Body of pancreas (tissue), 4 donors: ENCODE measurements at regions not wholly inside any gene's neighbourhood (a gene's known extent, or its start where the extent isn't known, plus 50 kb on each side); places are given as distances from the start of the nearest gene placed in this dataset.

ENCODE experiments used
- ATAC-seq: fragments of 150-250 bp; one replicate; pipeline ENCODE4 v1.9.1; 2016
- DNase-seq, 4 donors: peaks; one replicate each; pipeline ENCODE4 v3.0.0-alpha.2; 2019
- H3K27ac ChIP-seq, 4 donors: fragments of 200-600 bp; sonication (generic); 1 replicate in 3 of 4; 2 replicates in 1 of 4; pipeline versions ENCODE4 v1.5.1 to v1.6.1; 2016 to 2019; ENCODE audit warnings: mild to moderate bottlenecking in 1 of 4, mixed read lengths in 1 of 4, moderate library complexity in 1 of 4
- H3K27me3 ChIP-seq, 2 donors: fragments of 200-600 bp; sonication (generic); one replicate each; pipeline ENCODE4 v1.6.0; 2016; ENCODE audit warnings: mild to moderate bottlenecking in 1 of 2
- H3K36me3 ChIP-seq, 2 donors: fragments of 200-600 bp; sonication (generic); replicated peaks in 1 of 2; 2 replicates each; pipeline ENCODE4 v1.5.1; 2016; ENCODE audit warnings: low read depth in 2 of 2; ENCODE audit not compliant: insufficient read depth in 1 of 2
- H3K4me1 ChIP-seq: fragments of 200-600 bp; sonication (generic); one replicate; pipeline ENCODE4 v1.6.0; 2016
- H3K4me3 ChIP-seq, 2 donors: fragments of 200-600 bp; sonication (generic); 1 replicate in 1 of 2; 2 replicates in 1 of 2; pipeline ENCODE4 v1.5.1; 2016 to 2019
- H3K9me3 ChIP-seq, 3 donors: fragments of 200-600 bp; sonication (generic); 1 replicate in 2 of 3; 2 replicates in 1 of 3; pipeline ENCODE4 v1.5.1; 2016
- POLR2A ChIP-seq, 3 donors: fragments of 450-650 bp; IDR thresholded peaks; one replicate each; pipeline ENCODE4 v1.6.1; 2016; ENCODE audit warnings: antibody characterized with exemption in 3 of 3, mild to moderate bottlenecking in 2 of 3
- WGBS, 2 donors: methylation state at CpG; one replicate each; pipeline ENCODE4 v1.1.5; 2017; 5-methylcytosine and 5-hydroxymethylcytosine counted together
- intact Hi-C: fragments of 100-400 bp; cut with DNase I; formaldehyde crosslinking; loops from one replicate; pipeline ENCODE4 v1.15.1; 2023
- TF ChIP-seq, protein P1 (sequence below), 7 experiments: fragments of 450-650 bp in 4 of 7; fragments of 200-600 bp in 3 of 7; sonication (generic) in 3 of 7; IDR thresholded peaks; one replicate each; pipeline ENCODE4 v1.5.1; 2016 to 2019; ENCODE audit warnings: antibody characterized with exemption in 7 of 7

DNA sequence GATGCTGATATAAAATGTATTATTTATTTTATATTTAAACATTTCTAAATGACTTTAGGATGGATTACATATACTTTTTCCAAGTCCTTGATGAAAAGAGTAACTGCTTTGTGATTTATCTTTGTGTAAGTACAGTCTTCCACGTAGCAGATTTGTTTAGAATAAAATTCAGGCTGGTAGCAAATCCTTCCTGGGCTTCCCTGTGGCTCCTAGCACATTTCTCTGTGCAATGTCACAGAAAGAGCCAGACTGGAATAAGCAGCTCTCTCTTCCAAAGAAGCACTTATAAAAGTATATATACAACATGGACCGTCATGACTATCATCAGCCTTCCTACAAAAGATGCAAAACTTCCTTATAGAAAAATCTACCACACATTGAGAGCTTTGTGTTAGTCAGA is 388.6 kb downstream of the ACTL7B start:
- ATAC-seq (no peak), DNase-seq (no peak)
- H3K9me3 ChIP-seq: no peaks in the 10 kb centered on the region
- no peak overlapping the region for H3K4me3 ChIP-seq
- H3K36me3 ChIP-seq: no peaks in the 10 kb centered on the region
- H3K27ac ChIP-seq: no peak overlapping the region
- H3K27me3 ChIP-seq: no peaks in the 10 kb centered on the region
- intact Hi-C loops: no loop called here
- TF ChIP-seq, protein P1, sequence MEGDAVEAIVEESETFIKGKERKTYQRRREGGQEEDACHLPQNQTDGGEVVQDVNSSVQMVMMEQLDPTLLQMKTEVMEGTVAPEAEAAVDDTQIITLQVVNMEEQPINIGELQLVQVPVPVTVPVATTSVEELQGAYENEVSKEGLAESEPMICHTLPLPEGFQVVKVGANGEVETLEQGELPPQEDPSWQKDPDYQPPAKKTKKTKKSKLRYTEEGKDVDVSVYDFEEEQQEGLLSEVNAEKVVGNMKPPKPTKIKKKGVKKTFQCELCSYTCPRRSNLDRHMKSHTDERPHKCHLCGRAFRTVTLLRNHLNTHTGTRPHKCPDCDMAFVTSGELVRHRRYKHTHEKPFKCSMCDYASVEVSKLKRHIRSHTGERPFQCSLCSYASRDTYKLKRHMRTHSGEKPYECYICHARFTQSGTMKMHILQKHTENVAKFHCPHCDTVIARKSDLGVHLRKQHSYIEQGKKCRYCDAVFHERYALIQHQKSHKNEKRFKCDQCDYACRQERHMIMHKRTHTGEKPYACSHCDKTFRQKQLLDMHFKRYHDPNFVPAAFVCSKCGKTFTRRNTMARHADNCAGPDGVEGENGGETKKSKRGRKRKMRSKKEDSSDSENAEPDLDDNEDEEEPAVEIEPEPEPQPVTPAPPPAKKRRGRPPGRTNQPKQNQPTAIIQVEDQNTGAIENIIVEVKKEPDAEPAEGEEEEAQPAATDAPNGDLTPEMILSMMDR (IDR thresholded peaks at IDR 0.05): no peak
- TF ChIP-seq POLR2A (IDR thresholded peaks at IDR 0.05): no peak
- WGBS, 2 donors: 86 to 89% methylated on average over 2 of the region's 2 CpGs
- H3K4me1 ChIP-seq: no peaks in the 10 kb centered on the region

DNA sequence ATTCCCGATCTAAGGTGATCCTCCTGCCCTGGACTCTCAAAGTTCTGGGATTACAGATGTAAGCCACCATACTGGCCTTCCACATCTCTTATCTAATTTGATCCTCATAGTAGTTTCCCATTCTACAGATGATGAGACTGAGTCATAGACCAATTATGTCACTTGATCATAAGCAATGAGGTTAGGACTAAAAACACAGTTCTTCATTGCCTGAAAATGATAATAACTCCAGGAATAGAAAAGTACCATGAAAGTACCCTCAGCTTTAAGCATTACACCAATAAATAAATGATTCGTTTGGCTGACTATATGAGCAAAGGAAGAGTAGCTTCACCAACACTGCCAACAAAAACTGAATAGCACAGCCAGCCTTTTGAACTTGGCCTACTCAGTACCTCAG is 389.5 kb downstream of the ACTL7B start:
- no peaks in the 10 kb centered on the region for H3K27me3 ChIP-seq
- intact Hi-C loops: no loop called here
- H3K4me1 ChIP-seq: no peaks in the 10 kb centered on the region
- H3K4me3 ChIP-seq: no peak overlapping the region
- DNase-seq (no peak), ATAC-seq (no peak)
- H3K36me3 ChIP-seq: no peaks in the 10 kb centered on the region
- H3K9me3 ChIP-seq: no peaks in the 10 kb centered on the region
- H3K27ac ChIP-seq: no peak overlapping the region
- TF ChIP-seq POLR2A (IDR thresholded peaks at IDR 0.05): no peak
- TF ChIP-seq, protein P1 (IDR thresholded peaks at IDR 0.05): no peak
- WGBS, 2 donors: 72 to 78% methylated on average over 2 of the region's 2 CpGs

- Histone ChIP-seq H3K4me1 (no peaks in the 10 kb centered on the region), H3K27ac (no peak overlapping the region), H3K9me3 (no peaks in the 10 kb centered on the region), H3K36me3 (no peaks in the 10 kb centered on the region), H3K4me3 (no peak overlapping the region), H3K27me3 (no peaks in the 10 kb centered on the region)
- no peak for ATAC-seq
- intact Hi-C loops: no loop called here
- DNase-seq: no peak
- 60 to 63% methylated on average over 3 of the region's 3 CpGs for WGBS, 2 donors
- no peak for TF ChIP-seq POLR2A (IDR thresholded peaks at IDR 0.05)
- TF ChIP-seq, protein P1 (IDR thresholded peaks at IDR 0.05): no peak
These were observed 391.7 kb downstream of the ACTL7B start for GRCh38 chr9:108463932-108464606.

GRCh38 chr9:108456903-108457302 is 398.9 kb downstream of the ACTL7B start:
- Histone ChIP-seq H3K36me3 (no peaks in the 10 kb centered on the region), H3K27me3 (no peaks in the 10 kb centered on the region), H3K4me1 (no peaks in the 10 kb centered on the region), H3K4me3 (no peak overlapping the region), H3K9me3 (no peaks in the 10 kb centered on the region), H3K27ac (no peak overlapping the region)
- intact Hi-C loops: no loop called here
- no peak for ATAC-seq
- TF ChIP-seq POLR2A (IDR thresholded peaks at IDR 0.05): no peak
- TF ChIP-seq, protein P1 (IDR thresholded peaks at IDR 0.05): no peak
- DNase-seq: no peak
- 85 to 89% methylated on average over 2 of the region's 2 CpGs for WGBS, 2 donors

GRCh38 chr9:108445431-108446071 is 410.2 kb downstream of the ACTL7B start:
- ATAC-seq: no peak
- intact Hi-C loops: no loop called here
- H3K9me3 ChIP-seq: no peaks in the 10 kb centered on the region
- H3K4me1 ChIP-seq: peaks cover 24% of the 10 kb centered on the region
- H3K4me3 ChIP-seq: no peak overlapping the region
- no peak for DNase-seq
- no peak overlapping the region for H3K27ac ChIP-seq
- 88 to 91% methylated on average over 8 of the region's 8 CpGs for WGBS, 2 donors
- no peak for TF ChIP-seq POLR2A (IDR thresholded peaks at IDR 0.05)
- TF ChIP-seq, protein P1 (IDR thresholded peaks at IDR 0.05): no peak
- H3K27me3 ChIP-seq: no peaks in the 10 kb centered on the region
- H3K36me3 ChIP-seq: no peaks in the 10 kb centered on the region
